GM13977 (cell line): ENCODE measurements at regions not wholly inside any gene's neighbourhood (a gene's known extent, or its start where the extent isn't known, plus 50 kb on each side); places are given as distances from the start of the nearest gene placed in this dataset.

Source experiments
- DNase-seq: peaks from one replicate; pipeline ENCODE4 v3.0.0; 2012; ENCODE audit warnings: low spot score
- CTCF ChIP-seq: IDR thresholded peaks from 2 replicates; pipeline ENCODE4 v1.5.1; 2012; ENCODE audit warnings: mild to moderate bottlenecking, control low read depth; ENCODE audit not compliant: insufficient read depth; ENCODE audit errors: extremely low read depth, missing control alignments
- in situ Hi-C: fragments of 300-500 bp; cut with MboI; formaldehyde crosslinking; loops from one replicate; pipeline ENCODE4 v1.12.0; 2022; ENCODE audit warnings: low sequenced_read_pairs, low pct_unique_long_range_greater_than_20kb, mixed read lengths, inconsistent platforms; ENCODE audit not compliant: unreplicated experiment

- DNase-seq = no peak
- no peak for TF ChIP-seq CTCF
- in situ Hi-C loops = no loop called here
Measured at GRCh38 chr3:98952404-98952803, 50.9 kb upstream of the DCBLD2 start.
